Loucy (cell line): ENCODE measurements at regions not wholly inside any gene's neighbourhood (a gene's known extent, or its start where the extent isn't known, plus 50 kb on each side); places are given as distances from the start of the nearest gene placed in this dataset.

Source experiments
- H2AFZ ChIP-seq: fragments of 200-600 bp; sonication (generic); 2 replicates; pipeline ENCODE4 v1.6.0; 2016; ENCODE audit warnings: antibody characterized with exemption, mild to moderate bottlenecking, low read length, moderate library complexity
- H3F3A ChIP-seq: fragments of 200-600 bp; 2 replicates; pipeline ENCODE4 v1.6.0; 2016; ENCODE audit warnings: antibody characterized with exemption, low read depth, mild to moderate bottlenecking
- H3K27me3 ChIP-seq: fragments of 200-600 bp; sonication (generic); 2 replicates; pipeline ENCODE4 v1.6.1; 2014; ENCODE audit warnings: low read length, mild to moderate bottlenecking; ENCODE audit not compliant: insufficient read depth, poor library complexity, severe bottlenecking
- H3K36me3 ChIP-seq: fragments of 200-600 bp; sonication (generic); 2 replicates; pipeline ENCODE4 v1.6.1; 2016; ENCODE audit warnings: low read length; ENCODE audit not compliant: insufficient read depth
- H3K4me1 ChIP-seq: fragments of 200-600 bp; sonication (generic); 2 replicates; pipeline ENCODE4 v1.5.1; 2014; ENCODE audit warnings: low read length, mild to moderate bottlenecking; ENCODE audit not compliant: insufficient read depth, poor library complexity, severe bottlenecking
- H3K4me2 ChIP-seq: fragments of 200-600 bp; sonication (generic); 2 replicates; pipeline ENCODE4 v1.6.0; 2014; ENCODE audit warnings: antibody characterized with exemption, low read length, low read depth, mild to moderate bottlenecking; ENCODE audit not compliant: poor library complexity, severe bottlenecking
- H3K4me3 ChIP-seq: fragments of 200-600 bp; sonication (generic); 2 replicates; pipeline ENCODE4 v1.5.1; 2014; ENCODE audit warnings: low read length, mild to moderate bottlenecking, mixed read lengths; ENCODE audit not compliant: poor library complexity, severe bottlenecking
- H3K79me2 ChIP-seq: fragments of 200-600 bp; sonication (generic); 2 replicates; pipeline ENCODE4 v1.6.1; 2014; ENCODE audit warnings: low read length; ENCODE audit not compliant: insufficient read depth
- H3K9ac ChIP-seq: fragments of 200-600 bp; sonication (generic); 2 replicates; pipeline ENCODE4 v1.6.0; 2014; ENCODE audit warnings: mild to moderate bottlenecking, low read depth, low read length, moderate library complexity; ENCODE audit not compliant: poor library complexity, severe bottlenecking
- H3K9me2 ChIP-seq: fragments of 200-600 bp; sonication (generic); replicated peaks from 2 replicates; pipeline ENCODE4 v1.6.1; 2016; ENCODE audit warnings: low read depth, low read length, mixed read lengths
- H3K9me3 ChIP-seq: fragments of 200-600 bp; sonication (generic); 2 replicates; pipeline ENCODE4 v1.6.1; 2014; ENCODE audit warnings: mild to moderate bottlenecking, antibody characterized with exemption, low read length, low read depth; ENCODE audit not compliant: insufficient read depth
- H4K20me1 ChIP-seq: fragments of 200-600 bp; sonication (generic); 2 replicates; pipeline ENCODE4 v1.6.0; 2014; ENCODE audit warnings: antibody characterized with exemption, low read length, mild to moderate bottlenecking; ENCODE audit not compliant: insufficient read depth, poor library complexity, severe bottlenecking
- CTCF ChIP-seq: fragments of 200-600 bp; sonication (generic); conservative IDR thresholded peaks from 2 replicates; pipeline ENCODE4 v1.5.1; 2014; ENCODE audit warnings: mild to moderate bottlenecking, antibody characterized with exemption, low read length
- EZH2phosphoT487 ChIP-seq: fragments of 200-600 bp; IDR thresholded peaks from 2 replicates; pipeline ENCODE4 v1.6.1; 2018; ENCODE audit warnings: antibody characterized with exemption, mild to moderate bottlenecking, moderate library complexity, borderline replicate concordance

GRCh38 chr2:236765478-236765877 lies 195.9 kb downstream of the ACKR3 start:
- Histone ChIP-seq H3K4me1 (no peaks in the 10 kb centered on the region), H3K4me2 (no peak overlapping the region), H3K79me2 (no peaks in the 10 kb centered on the region), H4K20me1 (no peaks in the 10 kb centered on the region), H3K9me3 (no peaks in the 10 kb centered on the region), H3K27me3 (no peaks in the 10 kb centered on the region), H2AFZ (no peak overlapping the region), H3F3A (no peaks in the 10 kb centered on the region), H3K4me3 (no peak overlapping the region), H3K9ac (no peak overlapping the region), H3K36me3 (no peaks in the 10 kb centered on the region), H3K9me2 (no peaks in the 10 kb centered on the region)
- no peak for TF ChIP-seq CTCF
- no peak for TF ChIP-seq EZH2phosphoT487

- H3F3A ChIP-seq: no peaks in the 10 kb centered on the region
- H3K36me3 ChIP-seq: no peaks in the 10 kb centered on the region
- no peak overlapping the region for H3K9ac ChIP-seq
- no peaks in the 10 kb centered on the region for H3K9me3 ChIP-seq
- no peak overlapping the region for H2AFZ ChIP-seq
- no peaks in the 10 kb centered on the region for H3K9me2 ChIP-seq
- no peak overlapping the region for H3K4me3 ChIP-seq
- H4K20me1 ChIP-seq: no peaks in the 10 kb centered on the region
- no peak overlapping the region for H3K4me2 ChIP-seq
- H3K27me3 ChIP-seq: no peaks in the 10 kb centered on the region
- no peak for TF ChIP-seq CTCF
- H3K4me1 ChIP-seq: no peaks in the 10 kb centered on the region
- H3K79me2 ChIP-seq: no peaks in the 10 kb centered on the region
Measured at GRCh38 chr2:236766850-236767249, 197.2 kb downstream of the ACKR3 start.

GRCh38 chr2:236767941-236768340 lies 198.3 kb downstream of the ACKR3 start:
- H3F3A ChIP-seq: no peaks in the 10 kb centered on the region
- H3K36me3 ChIP-seq: no peaks in the 10 kb centered on the region
- no peak for TF ChIP-seq EZH2phosphoT487
- TF ChIP-seq CTCF: no peak
- no peaks in the 10 kb centered on the region for H4K20me1 ChIP-seq
- no peaks in the 10 kb centered on the region for H3K9me3 ChIP-seq
- no peak overlapping the region for H2AFZ ChIP-seq
- H3K9me2 ChIP-seq: no peaks in the 10 kb centered on the region
- no peaks in the 10 kb centered on the region for H3K27me3 ChIP-seq
- H3K9ac ChIP-seq: no peak overlapping the region
- H3K79me2 ChIP-seq: no peaks in the 10 kb centered on the region
- H3K4me3 ChIP-seq: no peak overlapping the region
- H3K4me1 ChIP-seq: no peaks in the 10 kb centered on the region
- H3K4me2 ChIP-seq: no peak overlapping the region
